Activated CD4-positive, alpha-beta T cell treated with anti-CD3 and anti-CD28 coated beads, Interleukin-2, Interleukin-6, amounts not matched to agents 100 ng/mL and 50 ng/mL, durations not matched to agents 16 hours and 8 hours (primary cell): ENCODE measurements at regions not wholly inside any gene's neighbourhood (a gene's known extent, or its start where the extent isn't known, plus 50 kb on each side); places are given as distances from the start of the nearest gene placed in this dataset.
"Not testable (repeated sequence)": the region's sequence is repeated elsewhere in the genome, so short reads cannot be mapped to it uniquely, and the experiment has no call there.

Experiments
- DNase-seq: peaks from one replicate; pipeline ENCODE4 v3.0.0-alpha.2; 2020

- DNase-seq: not testable (repeated sequence)
Measured at GRCh38 chr15:75763635-75764600, 51.3 kb upstream of the CSPG4 start.

- no peak for DNase-seq
Measured at GRCh38 chr15:75763137-75763611, 50.5 kb upstream of the CSPG4 start.
